Thyroid gland (tissue), 4 donors: ENCODE measurements at regions not wholly inside any gene's neighbourhood (a gene's known extent, or its start where the extent isn't known, plus 50 kb on each side); places are given as distances from the start of the nearest gene placed in this dataset.

Experiments
- CTCF ChIP-seq, 6 experiments: fragments of 200-600 bp in 3 of 6; fragments of 450-650 bp in 3 of 6; sonication (generic) in 3 of 6; IDR thresholded peaks; one replicate each; pipeline ENCODE4 v1.5.1; 2016 to 2019; ENCODE audit warnings: antibody characterized with exemption in 6 of 6, mild to moderate bottlenecking in 2 of 6, inconsistent platforms in 1 of 6, moderate library complexity in 1 of 6
- POLR2A ChIP-seq, 2 donors: fragments of 450-650 bp; IDR thresholded peaks; one replicate each; pipeline ENCODE4 v1.6.1; 2017; ENCODE audit warnings: antibody characterized with exemption in 2 of 2, mild to moderate bottlenecking in 2 of 2, moderate library complexity in 1 of 2

- no peak for TF ChIP-seq CTCF (IDR thresholded peaks at IDR 0.05)
- TF ChIP-seq POLR2A (IDR thresholded peaks at IDR 0.05), result no peak
These were observed 218.8 kb downstream of the SCG2 start for GRCh38 chr2:223383315-223383714.
